NCI-H510A (cell line): ENCODE measurements at regions not wholly inside any gene's neighbourhood (a gene's known extent, or its start where the extent isn't known, plus 50 kb on each side); places are given as distances from the start of the nearest gene placed in this dataset.

ENCODE experiments used
- DNase-seq: peaks from one replicate; lab custom pipeline; 2025; lab: John Stamatoyannopoulos, UW

DNA sequence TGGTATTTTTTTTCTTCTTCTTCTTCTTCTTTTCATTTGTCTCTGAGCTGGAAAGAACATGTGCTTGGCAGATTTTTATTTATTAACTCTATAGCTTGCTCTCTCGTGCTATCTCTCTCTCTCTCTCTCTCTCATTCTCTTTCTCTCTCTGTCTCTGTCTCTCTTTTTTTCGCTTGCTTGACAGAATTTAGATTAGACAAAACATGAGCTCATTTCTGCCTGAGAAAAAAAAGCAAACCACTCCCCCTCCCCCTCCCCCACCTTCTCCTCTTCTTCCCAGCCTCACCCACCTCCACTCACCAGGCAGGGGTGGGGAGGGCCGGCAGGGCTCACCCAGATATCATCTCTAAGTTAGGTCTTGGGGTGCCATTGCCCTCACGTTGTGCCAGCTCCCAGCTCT, 81.5 kb downstream of the PJA1 start:
- no peak for DNase-seq

DNA sequence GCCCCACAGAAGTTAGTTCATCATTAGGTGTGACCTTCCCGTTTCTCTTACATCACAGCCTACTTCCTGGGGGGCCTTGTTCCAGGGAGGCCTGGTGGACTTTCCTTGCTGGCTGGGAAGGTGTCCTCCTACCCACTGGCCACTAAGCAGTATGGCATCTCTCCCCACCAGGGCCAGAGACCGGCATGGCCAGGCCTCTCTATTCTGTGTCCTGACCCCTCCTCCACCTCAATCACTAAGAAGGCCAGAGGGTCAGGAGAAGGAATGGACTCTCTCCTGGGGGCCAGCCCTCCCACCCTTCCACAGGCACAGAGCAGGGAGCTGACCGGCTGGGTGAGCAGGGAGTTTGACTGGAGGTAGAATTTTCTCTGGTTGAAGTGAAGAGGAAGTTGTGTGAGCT, 81.9 kb downstream of the PJA1 start:
- DNase-seq = no peak

GRCh38 chrX:69082753-69083150, 82.5 kb downstream of the PJA1 start:
- DNase-seq = no peak

DNA sequence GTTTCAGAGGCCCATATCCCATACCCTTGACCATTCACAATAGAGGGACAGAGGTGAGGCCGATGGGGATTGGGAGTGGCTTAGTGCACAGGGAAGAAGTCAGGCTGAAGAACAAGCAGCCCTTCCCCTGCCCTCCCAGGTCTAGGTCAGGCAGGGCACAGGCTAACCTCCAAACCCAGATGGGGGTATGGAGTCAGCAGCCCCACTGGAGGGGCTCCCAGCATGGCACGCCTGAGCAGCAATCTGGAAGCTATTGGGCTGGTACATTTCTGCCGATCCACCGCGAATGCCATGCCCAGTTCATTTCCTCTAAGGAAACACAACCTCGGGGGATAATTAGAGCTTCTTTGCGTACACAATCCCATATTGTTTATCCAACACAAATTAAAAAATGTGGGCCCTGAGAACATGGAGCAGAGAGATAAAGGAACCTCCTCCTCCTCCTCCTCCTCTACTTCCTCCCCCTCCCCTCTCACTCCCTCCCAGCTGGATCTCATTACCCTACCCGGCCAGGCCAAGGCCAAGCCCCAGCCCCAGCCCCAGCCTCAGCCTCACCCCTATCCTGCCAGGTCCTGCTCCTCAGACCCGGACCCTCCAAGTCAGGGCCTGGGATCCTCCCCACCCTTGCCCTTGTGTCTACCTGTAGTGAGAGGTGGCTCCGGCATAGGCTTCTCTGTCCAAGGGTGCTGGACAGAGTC, 83.0 kb downstream of the PJA1 start:
- no peak for DNase-seq

DNA sequence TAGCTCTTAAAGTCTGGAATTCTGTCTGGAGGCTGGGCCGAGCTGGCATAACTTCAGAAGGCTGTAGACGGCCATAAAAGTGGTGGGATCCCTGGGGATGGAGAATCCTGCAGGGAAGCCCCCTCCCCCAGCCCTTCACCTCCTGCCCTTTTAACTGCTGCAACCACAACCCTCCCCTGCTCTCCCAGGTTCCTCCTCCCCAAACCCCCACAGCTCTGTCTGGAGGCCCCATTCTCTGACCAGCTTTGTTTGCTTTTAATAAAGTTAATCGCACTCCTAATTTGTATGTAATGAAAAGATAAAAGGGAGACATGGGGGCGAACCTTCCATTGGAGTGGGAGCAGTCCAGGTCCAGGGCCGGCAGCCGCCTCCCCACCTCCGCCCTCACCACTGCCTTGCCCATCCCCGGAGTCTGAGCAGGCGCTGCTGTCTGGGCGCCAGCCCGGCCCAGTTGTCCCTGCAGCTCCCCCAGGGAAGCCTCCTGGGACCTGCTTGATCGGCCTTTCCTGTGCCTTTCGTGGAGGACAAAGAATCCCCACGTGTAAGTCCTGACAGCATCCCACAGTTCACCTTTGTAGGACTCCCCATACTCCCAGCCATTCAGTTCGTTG, 84.3 kb downstream of the PJA1 start:
- DNase-seq = no peak

- no peak for DNase-seq
Measured at GRCh38 chrX:69079268-69079667, 86.0 kb downstream of the PJA1 start.

DNA sequence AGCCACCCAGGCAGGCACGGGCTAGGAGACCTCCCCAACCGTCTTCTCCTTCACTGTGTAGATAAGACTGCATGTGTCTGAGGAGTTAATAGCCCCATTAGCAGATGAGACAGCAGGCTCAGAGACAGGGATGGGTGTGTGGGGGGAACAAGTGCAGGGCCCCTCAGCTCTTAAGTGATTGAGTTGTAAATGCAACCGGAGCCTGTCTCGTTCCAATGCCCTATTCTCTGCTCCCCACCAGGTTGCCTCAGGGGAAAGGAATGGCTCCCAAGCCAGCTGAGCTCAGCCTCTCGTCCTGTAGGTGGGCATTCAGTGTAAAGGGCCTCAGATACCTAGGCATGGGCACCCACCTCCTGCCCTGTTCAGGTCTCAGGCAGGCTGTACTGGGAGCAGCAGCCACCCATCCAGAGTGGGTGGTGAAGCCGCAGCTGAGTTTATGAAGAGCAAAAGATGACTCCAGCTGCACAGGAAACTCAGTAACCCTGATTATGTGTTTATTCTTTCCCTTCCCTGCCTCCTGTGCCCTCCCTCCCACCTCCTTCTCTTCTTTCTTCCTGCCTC, 87.3 kb downstream of the PJA1 start:
- no peak for DNase-seq

GRCh38 chrX:69076088-69076487, 89.2 kb downstream of the PJA1 start:
- no peak for DNase-seq

DNA sequence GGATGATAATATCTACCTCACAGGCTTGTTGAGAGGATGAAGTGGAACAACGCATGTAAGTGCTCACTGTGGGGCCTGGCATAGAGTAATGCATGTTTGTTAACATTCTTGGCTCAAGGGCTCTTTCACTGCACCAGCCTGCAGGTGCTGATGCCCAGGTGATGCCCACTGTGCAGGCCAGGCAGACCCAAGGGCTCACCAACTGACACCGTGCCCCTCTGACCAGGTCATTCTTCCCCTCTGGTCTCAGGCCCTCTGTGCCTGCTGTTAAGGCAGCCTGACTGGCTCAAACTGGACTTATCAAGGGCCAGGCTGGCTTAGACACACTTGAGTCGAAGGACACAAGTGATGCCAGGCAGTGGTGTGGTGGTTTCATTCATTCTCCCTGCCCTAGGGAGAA, 90.5 kb downstream of the PJA1 start:
- no peak for DNase-seq

GRCh38 chrX:69073721-69074120, 91.5 kb downstream of the PJA1 start:
- no peak for DNase-seq

- no peak for DNase-seq
Measured at GRCh38 chrX:69073241-69073640, 92.0 kb downstream of the PJA1 start.

DNA sequence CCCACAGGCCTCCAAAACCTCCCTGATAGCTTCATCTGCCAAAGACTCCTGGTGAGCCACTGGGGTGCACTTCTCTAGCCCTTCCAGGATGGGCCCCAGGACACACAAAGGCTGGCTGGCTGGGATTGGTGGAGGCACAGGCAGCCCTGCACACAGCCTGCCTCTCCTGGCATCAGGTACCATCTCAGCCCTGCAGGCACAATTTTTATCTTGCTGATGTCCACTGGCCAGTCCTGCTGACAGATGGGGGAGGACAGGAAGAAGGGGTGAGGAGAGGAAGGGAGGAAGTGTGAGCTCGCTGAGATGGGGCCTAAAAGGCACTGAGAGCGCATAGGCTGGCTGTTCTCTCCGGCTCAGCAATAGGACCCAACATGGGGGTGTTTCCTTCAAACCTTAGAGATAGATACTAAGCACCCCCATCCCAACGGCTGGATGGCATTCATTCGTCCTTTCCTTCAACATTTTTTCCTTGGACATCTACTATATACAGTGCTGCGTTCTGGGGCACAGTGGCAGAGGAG, 92.7 kb downstream of the PJA1 start:
- DNase-seq = no peak

DNA sequence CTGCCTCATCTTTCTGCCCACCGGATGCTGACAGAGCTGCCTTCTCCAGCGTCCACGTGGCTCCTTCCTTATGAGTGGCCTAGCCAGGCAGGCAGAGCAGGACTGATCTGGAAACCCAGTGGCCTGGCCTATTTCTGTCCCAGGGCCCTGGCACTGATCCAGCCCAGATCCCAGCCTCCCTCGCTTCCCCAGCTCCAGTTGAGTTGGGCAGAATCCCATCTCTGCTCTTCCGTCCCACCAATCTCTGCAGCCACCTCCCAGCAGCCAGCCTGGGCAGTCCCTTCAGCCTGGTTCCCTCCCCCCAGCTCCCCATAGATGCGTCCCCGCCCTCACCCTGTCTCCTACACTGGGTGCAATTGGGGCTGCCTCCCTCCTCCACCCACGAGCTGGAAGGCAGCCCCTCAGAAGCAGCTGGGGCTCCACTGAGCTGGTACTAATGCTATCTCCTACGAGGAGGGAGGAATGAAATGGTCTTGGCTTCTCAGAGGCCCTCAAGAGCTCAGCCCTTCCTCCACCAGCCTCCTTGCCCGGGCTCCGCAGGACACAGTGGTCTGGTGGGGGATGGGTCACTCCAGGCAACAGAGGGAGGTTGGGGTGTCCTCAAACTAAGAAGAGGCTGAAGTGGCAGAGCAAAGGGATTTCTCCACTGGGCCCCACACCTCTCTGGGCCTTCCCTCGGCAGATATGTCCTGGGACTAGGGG, 94.2 kb downstream of the PJA1 start:
- no peak for DNase-seq

DNA sequence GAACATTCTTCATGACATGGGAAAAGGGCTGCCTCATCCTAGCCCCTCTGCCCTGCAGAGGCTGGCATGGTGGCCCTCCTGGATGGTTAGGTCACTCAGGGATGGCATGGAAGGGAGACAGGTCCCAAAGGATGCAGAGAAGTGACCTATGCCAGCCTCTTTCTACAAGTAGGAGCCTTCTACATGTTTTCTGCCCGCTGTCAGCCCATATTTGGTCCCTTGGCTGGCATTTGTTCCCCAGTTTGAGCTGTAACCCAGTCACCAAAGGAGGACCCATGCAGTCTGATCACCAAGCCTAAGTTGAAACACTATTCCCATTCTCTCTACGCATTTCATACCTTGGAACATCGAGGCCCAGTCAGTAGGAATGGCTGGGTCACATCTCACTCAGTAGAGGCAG, 95.4 kb downstream of the PJA1 start:
- no peak for DNase-seq

DNA sequence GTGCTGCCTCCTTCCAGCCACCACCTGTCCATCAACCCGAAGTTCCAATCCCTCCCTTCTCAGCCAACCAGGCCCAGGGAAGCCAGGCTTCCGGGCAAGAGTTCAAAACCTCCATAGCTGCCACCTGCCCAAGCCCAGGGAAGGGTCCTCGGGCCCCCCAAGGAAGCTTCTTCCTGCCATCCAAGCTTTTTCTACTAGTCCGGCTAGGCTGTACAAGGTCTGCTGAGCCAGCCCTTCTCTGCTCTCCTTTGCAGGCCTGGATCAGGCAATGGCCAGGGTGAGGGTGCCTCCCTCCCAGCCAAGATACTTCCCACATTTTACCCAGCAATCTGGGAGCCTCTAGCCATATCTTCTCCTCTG, 96.2 kb downstream of the PJA1 start:
- no peak for DNase-seq

GRCh38 chrX:69068301-69069085, 96.8 kb downstream of the PJA1 start:
- DNase-seq = no peak

DNA sequence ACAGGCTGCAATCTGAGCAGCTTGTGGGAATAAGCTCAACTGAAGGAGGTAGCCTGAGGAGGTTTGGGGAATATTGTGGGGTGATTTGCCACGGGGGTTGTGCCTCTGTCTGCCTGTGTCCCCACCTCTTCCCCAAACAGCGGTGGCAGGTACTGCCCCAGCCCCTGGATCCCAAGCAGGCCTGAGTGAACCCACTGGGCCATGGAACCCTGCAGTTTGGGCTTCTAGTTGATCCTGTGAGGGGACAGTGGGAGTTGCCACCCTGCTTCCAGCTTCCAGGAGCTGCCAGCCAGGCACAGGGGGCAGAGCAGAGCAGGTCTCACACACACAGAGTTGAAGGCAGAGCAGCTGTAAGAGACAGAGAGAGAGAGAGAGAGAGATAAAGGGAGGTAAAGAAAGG, 97.4 kb downstream of the PJA1 start:
- no peak for DNase-seq

DNA sequence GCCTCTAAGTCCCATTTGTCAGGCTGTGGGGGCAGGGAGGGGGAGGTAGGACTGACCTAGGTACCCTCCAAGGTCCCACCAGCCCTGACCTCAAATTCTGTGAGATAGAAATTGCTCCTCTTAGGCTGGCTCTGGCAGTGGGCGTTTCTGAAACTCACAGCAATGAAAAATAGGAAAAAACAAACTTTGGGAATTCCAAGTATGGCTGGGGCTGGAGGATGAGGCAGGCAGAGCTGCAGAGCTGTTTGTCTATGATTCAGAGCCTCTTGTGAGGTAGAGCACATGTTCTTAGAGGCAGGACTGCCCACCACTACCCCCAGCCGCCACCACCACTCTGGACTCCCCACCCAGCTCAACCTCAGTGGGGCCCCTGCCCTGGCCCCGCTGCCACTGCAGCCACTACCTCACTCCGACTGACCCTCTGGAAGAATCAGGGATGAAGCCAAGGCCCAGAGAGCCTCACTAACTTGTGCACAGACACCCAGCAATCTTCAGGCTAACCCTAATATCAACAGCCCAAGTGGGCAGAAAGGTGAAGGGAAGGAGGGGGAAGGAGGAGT, 98.2 kb downstream of the PJA1 start:
- DNase-seq = no peak

GRCh38 chrX:69066021-69066757, 99.1 kb downstream of the PJA1 start:
- no peak for DNase-seq

DNA sequence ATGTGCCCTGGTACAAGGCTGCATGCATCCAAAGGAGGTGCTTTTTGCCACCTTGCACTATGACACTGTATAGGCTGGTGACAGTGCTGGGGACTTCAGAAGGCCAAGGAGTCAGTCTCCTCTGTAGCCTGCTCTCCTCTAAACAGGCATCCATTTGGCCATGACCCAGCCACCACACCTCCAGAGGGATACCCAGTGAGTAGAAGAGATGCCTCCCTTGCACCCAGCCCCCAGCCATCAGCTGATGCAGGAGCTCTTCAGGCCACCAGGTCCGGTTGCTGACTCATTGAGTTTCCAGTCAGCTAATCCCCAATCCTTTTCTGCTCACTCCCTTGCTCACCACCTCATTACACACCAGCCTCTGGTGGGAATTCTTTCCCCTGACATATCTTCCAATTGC, 99.8 kb downstream of the PJA1 start:
- no peak for DNase-seq

DNA sequence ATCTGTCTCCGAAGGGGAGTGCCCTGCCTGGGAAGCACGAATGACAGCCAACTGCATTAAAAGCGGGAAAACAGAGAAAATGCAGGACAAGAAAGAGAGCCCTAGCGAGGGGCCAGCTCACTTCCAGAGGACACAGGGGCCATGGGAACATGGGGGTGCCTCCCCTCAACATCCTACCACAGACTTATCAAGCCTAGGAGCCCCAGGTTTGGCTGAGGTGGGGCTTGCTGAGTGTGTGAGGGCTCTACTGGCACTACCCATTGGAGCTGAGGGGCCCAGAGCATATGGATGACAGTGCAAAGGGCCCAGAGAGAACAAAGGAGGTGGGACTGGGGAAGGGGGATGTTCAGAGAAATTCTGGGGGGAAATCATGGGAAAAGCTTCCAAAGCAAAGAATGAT, 101.8 kb downstream of the PJA1 start:
- DNase-seq = no peak
